ENCODE measurements at regions not wholly inside any gene's neighbourhood (a gene's known extent, or its start where the extent isn't known, plus 50 kb on each side); places are given as distances from the start of the nearest gene placed in this dataset.

DNA sequence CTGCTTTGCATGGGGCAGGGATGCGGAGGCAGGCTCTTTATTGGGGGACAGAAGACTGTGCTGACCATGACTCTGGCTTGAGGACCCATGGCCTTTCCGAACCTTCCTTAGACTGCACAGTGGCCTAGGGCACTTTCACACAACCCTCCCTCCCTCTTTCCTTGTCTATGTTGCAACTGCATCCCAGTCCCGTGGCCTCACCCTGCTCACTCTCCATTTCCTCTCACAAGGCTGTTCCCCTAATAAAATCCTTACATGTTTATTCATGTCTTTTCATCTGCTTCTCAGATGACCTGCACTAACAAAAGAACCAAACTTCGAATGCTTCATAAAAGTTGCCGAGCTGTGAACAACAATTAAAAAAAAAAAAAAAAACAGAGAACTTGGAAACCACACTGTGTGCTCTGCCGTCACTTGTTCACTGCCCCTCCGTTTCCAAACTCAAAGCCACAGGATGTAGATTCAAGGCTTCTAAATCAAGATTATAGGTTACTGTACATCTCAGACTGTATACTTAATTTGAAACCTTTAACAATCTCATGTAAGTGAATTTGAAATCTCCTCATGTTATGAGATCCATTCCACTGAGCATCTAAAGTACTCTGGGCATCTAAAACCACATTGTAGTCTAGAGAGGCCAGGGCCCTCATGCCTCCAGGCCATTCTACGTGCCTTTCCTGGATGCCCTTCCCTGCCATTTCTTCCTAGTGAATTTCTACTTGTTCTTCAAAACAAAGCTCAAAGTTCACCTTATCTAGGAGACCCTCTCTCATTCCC is 265.9 kb downstream of the SNX13 start:
- TF ChIP-seq, protein P1, sequence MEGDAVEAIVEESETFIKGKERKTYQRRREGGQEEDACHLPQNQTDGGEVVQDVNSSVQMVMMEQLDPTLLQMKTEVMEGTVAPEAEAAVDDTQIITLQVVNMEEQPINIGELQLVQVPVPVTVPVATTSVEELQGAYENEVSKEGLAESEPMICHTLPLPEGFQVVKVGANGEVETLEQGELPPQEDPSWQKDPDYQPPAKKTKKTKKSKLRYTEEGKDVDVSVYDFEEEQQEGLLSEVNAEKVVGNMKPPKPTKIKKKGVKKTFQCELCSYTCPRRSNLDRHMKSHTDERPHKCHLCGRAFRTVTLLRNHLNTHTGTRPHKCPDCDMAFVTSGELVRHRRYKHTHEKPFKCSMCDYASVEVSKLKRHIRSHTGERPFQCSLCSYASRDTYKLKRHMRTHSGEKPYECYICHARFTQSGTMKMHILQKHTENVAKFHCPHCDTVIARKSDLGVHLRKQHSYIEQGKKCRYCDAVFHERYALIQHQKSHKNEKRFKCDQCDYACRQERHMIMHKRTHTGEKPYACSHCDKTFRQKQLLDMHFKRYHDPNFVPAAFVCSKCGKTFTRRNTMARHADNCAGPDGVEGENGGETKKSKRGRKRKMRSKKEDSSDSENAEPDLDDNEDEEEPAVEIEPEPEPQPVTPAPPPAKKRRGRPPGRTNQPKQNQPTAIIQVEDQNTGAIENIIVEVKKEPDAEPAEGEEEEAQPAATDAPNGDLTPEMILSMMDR (conservative IDR thresholded peaks at IDR 0.05; ENCODE audit: low read length), result no peak
- no peak for TF ChIP-seq EZH2phosphoT487 (IDR thresholded peaks at IDR 0.05; ENCODE audit: borderline replicate concordance, low read depth, low read length)

Measured in OCI-LY7 (cell line).